IPS-18a (cell line): ENCODE measurements at regions not wholly inside any gene's neighbourhood (a gene's known extent, or its start where the extent isn't known, plus 50 kb on each side); places are given as distances from the start of the nearest gene placed in this dataset.

Experiments
- H3K27ac ChIP-seq: one replicate; pipeline ENCODE4 v1.5.1; 2013; ENCODE audit warnings: low read length
- H3K27me3 ChIP-seq: one replicate; pipeline ENCODE4 v1.6.1; 2013; ENCODE audit warnings: mild to moderate bottlenecking, low read length; ENCODE audit not compliant: control insufficient read depth, insufficient read depth
- H3K36me3 ChIP-seq: one replicate; pipeline ENCODE4 v1.6.1; 2013; ENCODE audit warnings: low read depth, low read length; ENCODE audit not compliant: control insufficient read depth
- H3K4me1 ChIP-seq: one replicate; pipeline ENCODE4 v1.6.1; 2013; ENCODE audit warnings: low read depth, low read length; ENCODE audit not compliant: control insufficient read depth
- H3K4me3 ChIP-seq: one replicate; pipeline ENCODE4 v1.5.1; 2013; ENCODE audit warnings: low read length
- H3K9ac ChIP-seq: one replicate; pipeline ENCODE4 v1.6.1; 2013; ENCODE audit warnings: mild to moderate bottlenecking, low read length, moderate library complexity
- H3K9me3 ChIP-seq: one replicate; pipeline ENCODE4 v1.6.1; 2013; ENCODE audit warnings: low read depth, low read length; ENCODE audit not compliant: control insufficient read depth

GRCh38 chr15:47184003-47184907 is 533.0 kb upstream of the SEMA6D start:
- Histone ChIP-seq H3K9ac (peak overlapping the region; percentile 16), H3K9me3 (no peaks in the 10 kb centered on the region), H3K27ac (no peak overlapping the region), H3K36me3 (no peaks in the 10 kb centered on the region), H3K4me3 (peak overlapping the region; percentile 63), H3K27me3 (peaks cover 78% of the 10 kb centered on the region), H3K4me1 (peaks cover 31% of the 10 kb centered on the region)

- Histone ChIP-seq H3K4me3 (peak overlapping the region; percentile 63), H3K4me1 (peaks cover 40% of the 10 kb centered on the region), H3K27ac (no peak overlapping the region), H3K27me3 (peaks cover 87% of the 10 kb centered on the region), H3K36me3 (no peaks in the 10 kb centered on the region), H3K9me3 (no peaks in the 10 kb centered on the region), H3K9ac (peak overlapping the region; percentile 16)
These were observed 532.1 kb upstream of the SEMA6D start for GRCh38 chr15:47184908-47185801.

- peaks cover 96% of the 10 kb centered on the region for H3K27me3 ChIP-seq
- H3K36me3 ChIP-seq: no peaks in the 10 kb centered on the region
- H3K4me3 ChIP-seq: no peak overlapping the region
- peaks cover 41% of the 10 kb centered on the region for H3K4me1 ChIP-seq
- no peak overlapping the region for H3K9ac ChIP-seq
- H3K27ac ChIP-seq: no peak overlapping the region
- H3K9me3 ChIP-seq: no peaks in the 10 kb centered on the region
These were observed 531.2 kb upstream of the SEMA6D start for GRCh38 chr15:47186075-47186474.

GRCh38 chr15:47188758-47189507 is 528.4 kb upstream of the SEMA6D start:
- no peak overlapping the region for H3K9ac ChIP-seq
- peaks cover 35% of the 10 kb centered on the region for H3K4me1 ChIP-seq
- H3K4me3 ChIP-seq: no peak overlapping the region
- no peaks in the 10 kb centered on the region for H3K9me3 ChIP-seq
- no peaks in the 10 kb centered on the region for H3K36me3 ChIP-seq
- H3K27me3 ChIP-seq: peaks cover 84% of the 10 kb centered on the region
- no peak overlapping the region for H3K27ac ChIP-seq

- peaks cover 36% of the 10 kb centered on the region for H3K4me1 ChIP-seq
- no peak overlapping the region for H3K27ac ChIP-seq
- H3K27me3 ChIP-seq: peaks cover 26% of the 10 kb centered on the region
- no peaks in the 10 kb centered on the region for H3K36me3 ChIP-seq
- no peaks in the 10 kb centered on the region for H3K9me3 ChIP-seq
- no peak overlapping the region for H3K4me3 ChIP-seq
- H3K9ac ChIP-seq: no peak overlapping the region
These were observed 522.6 kb upstream of the SEMA6D start for GRCh38 chr15:47194718-47195117.

- H3K27ac ChIP-seq: no peak overlapping the region
- no peaks in the 10 kb centered on the region for H3K36me3 ChIP-seq
- no peak overlapping the region for H3K9ac ChIP-seq
- H3K27me3 ChIP-seq: peaks cover 13% of the 10 kb centered on the region
- peak overlapping the region; percentile 19 for H3K4me3 ChIP-seq
- peaks cover 31% of the 10 kb centered on the region for H3K4me1 ChIP-seq
- no peaks in the 10 kb centered on the region for H3K9me3 ChIP-seq
These were observed 521.3 kb upstream of the SEMA6D start for GRCh38 chr15:47196048-47196447.

GRCh38 chr15:47203993-47204392 is 513.3 kb upstream of the SEMA6D start:
- no peak overlapping the region for H3K9ac ChIP-seq
- H3K36me3 ChIP-seq: no peaks in the 10 kb centered on the region
- peaks cover 50% of the 10 kb centered on the region for H3K4me1 ChIP-seq
- H3K9me3 ChIP-seq: no peaks in the 10 kb centered on the region
- H3K27me3 ChIP-seq: no peaks in the 10 kb centered on the region
- H3K4me3 ChIP-seq: peak overlapping the region; percentile 34
- no peak overlapping the region for H3K27ac ChIP-seq

- Histone ChIP-seq H3K4me1 (peaks cover 44% of the 10 kb centered on the region), H3K4me3 (peak overlapping the region; percentile 10), H3K9ac (no peak overlapping the region), H3K9me3 (no peaks in the 10 kb centered on the region), H3K36me3 (no peaks in the 10 kb centered on the region), H3K27me3 (no peaks in the 10 kb centered on the region), H3K27ac (no peak overlapping the region)
These were observed 510.8 kb upstream of the SEMA6D start for GRCh38 chr15:47206358-47206978.

- H3K27me3 ChIP-seq: no peaks in the 10 kb centered on the region
These were observed 507.7 kb upstream of the SEMA6D start for GRCh38 chr15:47209591-47209990.

GRCh38 chr15:47212222-47213010 is 504.9 kb upstream of the SEMA6D start:
- Histone ChIP-seq H3K27me3 (no peaks in the 10 kb centered on the region), H3K27ac (no peak overlapping the region), H3K4me3 (no peak overlapping the region), H3K9ac (no peak overlapping the region), H3K4me1 (peaks cover 7% of the 10 kb centered on the region), H3K36me3 (no peaks in the 10 kb centered on the region), H3K9me3 (no peaks in the 10 kb centered on the region)

More at GRCh38 chr15:47209591-47209990, 507.7 kb upstream of the SEMA6D start:
- Histone ChIP-seq H3K27ac (no peak overlapping the region), H3K9me3 (no peaks in the 10 kb centered on the region), H3K9ac (no peak overlapping the region), H3K4me3 (no peak overlapping the region), H3K36me3 (no peaks in the 10 kb centered on the region), H3K4me1 (peaks cover 26% of the 10 kb centered on the region)
